OCI-LY7 (cell line): ENCODE measurements at regions not wholly inside any gene's neighbourhood (a gene's known extent, or its start where the extent isn't known, plus 50 kb on each side); places are given as distances from the start of the nearest gene placed in this dataset.

Experiments used
- EZH2phosphoT487 ChIP-seq: fragments of 200-600 bp; sonication (generic); IDR thresholded peaks from 2 replicates; pipeline ENCODE4 v1.6.1; 2018; ENCODE audit warnings: low read depth, borderline replicate concordance, mild to moderate bottlenecking, mixed run types, antibody characterized with exemption, low read length, moderate library complexity, mixed read lengths
- TF ChIP-seq, protein P1 (sequence below): fragments of 200-600 bp; sonication (generic); conservative IDR thresholded peaks from 2 replicates; pipeline ENCODE4 v1.5.1; 2014; ENCODE audit warnings: mild to moderate bottlenecking, antibody characterized with exemption, low read length, moderate library complexity, mixed read lengths

DNA sequence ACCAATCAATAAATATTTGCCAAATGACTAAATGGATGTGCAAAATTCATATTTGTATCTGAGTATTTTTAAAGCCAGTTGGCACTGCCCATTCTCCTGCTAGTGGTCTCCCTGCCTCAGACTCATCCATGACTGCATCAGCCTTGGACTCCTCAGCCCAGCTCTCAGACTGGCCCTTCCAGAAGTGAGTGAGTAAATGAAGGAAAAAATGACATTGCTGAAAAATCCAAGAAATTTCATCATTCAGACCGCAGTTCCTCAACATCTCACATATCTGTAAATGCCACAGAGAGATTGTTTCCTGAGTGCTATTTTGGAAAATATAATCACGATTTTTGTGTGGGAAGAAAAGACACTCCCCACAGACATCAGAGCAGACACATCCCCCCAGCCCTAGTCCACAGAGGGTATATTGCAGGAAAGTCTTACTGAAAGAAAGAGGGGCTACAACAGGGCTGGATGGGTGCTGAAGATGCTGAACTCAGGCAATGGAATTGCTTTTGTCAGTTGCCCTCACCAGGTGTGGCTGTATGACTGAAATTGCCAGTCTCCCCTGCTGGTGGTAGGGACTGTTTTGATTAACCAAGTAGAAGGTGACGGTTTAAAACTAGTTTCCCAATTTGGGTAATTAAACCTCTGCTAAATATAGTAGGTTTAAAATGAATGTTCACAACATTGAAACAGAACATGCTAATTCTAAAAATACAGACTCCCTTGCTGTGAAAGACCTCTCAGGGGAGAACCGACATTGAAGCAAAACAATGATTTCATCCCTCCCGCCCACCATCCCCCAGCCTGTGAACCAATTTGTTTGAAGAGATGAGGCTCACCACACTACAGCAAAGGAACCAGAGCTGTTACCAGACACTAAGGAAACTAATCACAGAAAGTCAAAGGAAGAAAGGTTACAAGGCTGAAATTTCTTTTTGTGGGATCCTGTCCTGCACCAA, 158.8 kb downstream of the DEPDC1B start:
- TF ChIP-seq, protein P1, sequence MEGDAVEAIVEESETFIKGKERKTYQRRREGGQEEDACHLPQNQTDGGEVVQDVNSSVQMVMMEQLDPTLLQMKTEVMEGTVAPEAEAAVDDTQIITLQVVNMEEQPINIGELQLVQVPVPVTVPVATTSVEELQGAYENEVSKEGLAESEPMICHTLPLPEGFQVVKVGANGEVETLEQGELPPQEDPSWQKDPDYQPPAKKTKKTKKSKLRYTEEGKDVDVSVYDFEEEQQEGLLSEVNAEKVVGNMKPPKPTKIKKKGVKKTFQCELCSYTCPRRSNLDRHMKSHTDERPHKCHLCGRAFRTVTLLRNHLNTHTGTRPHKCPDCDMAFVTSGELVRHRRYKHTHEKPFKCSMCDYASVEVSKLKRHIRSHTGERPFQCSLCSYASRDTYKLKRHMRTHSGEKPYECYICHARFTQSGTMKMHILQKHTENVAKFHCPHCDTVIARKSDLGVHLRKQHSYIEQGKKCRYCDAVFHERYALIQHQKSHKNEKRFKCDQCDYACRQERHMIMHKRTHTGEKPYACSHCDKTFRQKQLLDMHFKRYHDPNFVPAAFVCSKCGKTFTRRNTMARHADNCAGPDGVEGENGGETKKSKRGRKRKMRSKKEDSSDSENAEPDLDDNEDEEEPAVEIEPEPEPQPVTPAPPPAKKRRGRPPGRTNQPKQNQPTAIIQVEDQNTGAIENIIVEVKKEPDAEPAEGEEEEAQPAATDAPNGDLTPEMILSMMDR, result no peak
- TF ChIP-seq EZH2phosphoT487, result no peak
